Upper lobe of left lung (tissue), 6 donors: ENCODE measurements at regions not wholly inside any gene's neighbourhood (a gene's known extent, or its start where the extent isn't known, plus 50 kb on each side); places are given as distances from the start of the nearest gene placed in this dataset.

Experiments used
- ATAC-seq, 2 donors: fragments of 200-7000 bp; cut with Tn5 transposase; one replicate each; pipeline ENCODE4 v1.9.1; 2022; ENCODE audit warnings: mild to moderate bottlenecking in 2 of 2, moderate library complexity in 2 of 2; ENCODE audit not compliant: low FRiP score in 2 of 2
- DNase-seq, 2 donors: peaks; one replicate each; pipeline ENCODE4 v3.0.0-alpha.2; 2019 to 2020
- H3K27ac ChIP-seq, 4 donors: fragments of 200-600 bp; sonication (generic); one replicate each; pipeline ENCODE4 v1.5.1; 2016 to 2019
- H3K27me3 ChIP-seq, 4 donors: fragments of 200-600 bp; sonication (generic); one replicate each; pipeline ENCODE4 v1.5.1; 2017 to 2019
- H3K36me3 ChIP-seq, 4 donors: fragments of 200-600 bp; sonication (generic); one replicate each; pipeline ENCODE4 v1.5.1; 2016 to 2019
- H3K4me1 ChIP-seq, 4 donors: fragments of 200-600 bp; sonication (generic); one replicate each; pipeline ENCODE4 v1.5.1; 2018 to 2019
- H3K4me3 ChIP-seq, 4 donors: fragments of 200-600 bp; sonication (generic); one replicate each; pipeline ENCODE4 v1.5.1; 2017 to 2019; ENCODE audit warnings: mild to moderate bottlenecking in 2 of 4, moderate library complexity in 1 of 4
- H3K9me3 ChIP-seq, 4 donors: fragments of 200-600 bp; sonication (generic); one replicate each; pipeline ENCODE4 v1.5.1; 2018 to 2019
- EP300 ChIP-seq, 4 donors: sonication (generic); formaldehyde crosslinking; IDR thresholded peaks; one replicate each; pipeline ENCODE4 v1.5.1; 2017; ENCODE audit warnings: antibody characterized with exemption in 4 of 4, control low read depth in 2 of 4
- POLR2A ChIP-seq, 4 donors: fragments of 450-650 bp; IDR thresholded peaks; one replicate each; pipeline ENCODE4 v1.5.1; 2016 to 2017; ENCODE audit warnings: antibody characterized with exemption in 4 of 4, mild to moderate bottlenecking in 2 of 4
- POLR2AphosphoS5 ChIP-seq, 2 donors: sonication (generic); formaldehyde crosslinking; IDR thresholded peaks; one replicate each; pipeline ENCODE4 v1.5.1; 2017; ENCODE audit warnings: antibody characterized with exemption in 2 of 2
- WGBS, 2 donors: methylation state at CpG; one replicate each; pipeline ENCODE4 v1.1.5; 2017 to 2018; 5-methylcytosine and 5-hydroxymethylcytosine counted together
- TF ChIP-seq, protein P1 (sequence below), 6 experiments: fragments of 450-650 bp in 4 of 6; fragments of 200-600 bp in 2 of 6; sonication (generic) in 2 of 6; IDR thresholded peaks; one replicate each; pipeline ENCODE4 v1.5.1; 2016 to 2019; ENCODE audit warnings: antibody characterized with exemption in 6 of 6
- donor health status: DM: no; HTN: no; CAD: no; lungs with moderate emphysema.
- donor health status: DM: no; HTN: yes; CAD: no; lungs with severe emphysema.

- WGBS, 2 donors, result 82 to 85% methylated on average over 2 of the region's 2 CpGs
- H3K27me3 ChIP-seq, result no peaks in the 10 kb centered on the region
- TF ChIP-seq, protein P1, sequence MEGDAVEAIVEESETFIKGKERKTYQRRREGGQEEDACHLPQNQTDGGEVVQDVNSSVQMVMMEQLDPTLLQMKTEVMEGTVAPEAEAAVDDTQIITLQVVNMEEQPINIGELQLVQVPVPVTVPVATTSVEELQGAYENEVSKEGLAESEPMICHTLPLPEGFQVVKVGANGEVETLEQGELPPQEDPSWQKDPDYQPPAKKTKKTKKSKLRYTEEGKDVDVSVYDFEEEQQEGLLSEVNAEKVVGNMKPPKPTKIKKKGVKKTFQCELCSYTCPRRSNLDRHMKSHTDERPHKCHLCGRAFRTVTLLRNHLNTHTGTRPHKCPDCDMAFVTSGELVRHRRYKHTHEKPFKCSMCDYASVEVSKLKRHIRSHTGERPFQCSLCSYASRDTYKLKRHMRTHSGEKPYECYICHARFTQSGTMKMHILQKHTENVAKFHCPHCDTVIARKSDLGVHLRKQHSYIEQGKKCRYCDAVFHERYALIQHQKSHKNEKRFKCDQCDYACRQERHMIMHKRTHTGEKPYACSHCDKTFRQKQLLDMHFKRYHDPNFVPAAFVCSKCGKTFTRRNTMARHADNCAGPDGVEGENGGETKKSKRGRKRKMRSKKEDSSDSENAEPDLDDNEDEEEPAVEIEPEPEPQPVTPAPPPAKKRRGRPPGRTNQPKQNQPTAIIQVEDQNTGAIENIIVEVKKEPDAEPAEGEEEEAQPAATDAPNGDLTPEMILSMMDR (IDR thresholded peaks at IDR 0.05), result no peak
- TF ChIP-seq EP300 (IDR thresholded peaks at IDR 0.05), result no peak
- TF ChIP-seq POLR2A (IDR thresholded peaks at IDR 0.05), result no peak
- TF ChIP-seq POLR2AphosphoS5 (IDR thresholded peaks at IDR 0.05), result no peak
These were observed 804.4 kb upstream of the RAB6C start for GRCh38 chr2:129175051-129175450.

GRCh38 chr2:129176375-129176774 is 803.1 kb upstream of the RAB6C start:
- H3K27ac ChIP-seq, result no peak overlapping the region
- no peak overlapping the region for H3K4me3 ChIP-seq
- TF ChIP-seq POLR2A (IDR thresholded peaks at IDR 0.05), result no peak
- no peak for TF ChIP-seq EP300 (IDR thresholded peaks at IDR 0.05)
- no peak for TF ChIP-seq POLR2AphosphoS5 (IDR thresholded peaks at IDR 0.05)
- TF ChIP-seq, protein P1 (IDR thresholded peaks at IDR 0.05), result no peak
- H3K9me3 ChIP-seq, result no peaks in the 10 kb centered on the region
- H3K27me3 ChIP-seq, result no peaks in the 10 kb centered on the region
- DNase-seq (no peak), ATAC-seq (peak in 1 of 2 donors; percentile 47)
- 91 to 92% methylated on average over 5 of the region's 5 CpGs for WGBS, 2 donors
- no peaks in the 10 kb centered on the region for H3K36me3 ChIP-seq
- H3K4me1 ChIP-seq, result no peaks in the 10 kb centered on the region

More at GRCh38 chr2:129175051-129175450, 804.4 kb upstream of the RAB6C start:
- DNase-seq, result no peak
- ATAC-seq, result no peak
- no peaks in the 10 kb centered on the region for H3K36me3 ChIP-seq
- H3K27ac ChIP-seq, result no peak overlapping the region
- H3K9me3 ChIP-seq, result no peaks in the 10 kb centered on the region
- H3K4me1 ChIP-seq, result no peaks in the 10 kb centered on the region
- no peak overlapping the region for H3K4me3 ChIP-seq

GRCh38 chr2:129178356-129178755 is 801.1 kb upstream of the RAB6C start:
- H3K4me3 ChIP-seq, result no peak overlapping the region
- H3K27me3 ChIP-seq, result no peaks in the 10 kb centered on the region
- ATAC-seq, result peak in 1 of 2 donors; percentile 77
- TF ChIP-seq, protein P1 (IDR thresholded peaks at IDR 0.05), result no peak
- no peak for TF ChIP-seq POLR2A (IDR thresholded peaks at IDR 0.05)
- no peak for TF ChIP-seq EP300 (IDR thresholded peaks at IDR 0.05)
- no peak for TF ChIP-seq POLR2AphosphoS5 (IDR thresholded peaks at IDR 0.05)
- H3K36me3 ChIP-seq, result no peaks in the 10 kb centered on the region
- H3K4me1 ChIP-seq, result no peaks in the 10 kb centered on the region
- WGBS, 2 donors, result 55 to 67% methylated on average over 6 to 7 of the region's 7 CpGs
- H3K27ac ChIP-seq, result no peak overlapping the region
- peak in 1 of 2 donors; percentile 59 for DNase-seq
- H3K9me3 ChIP-seq, result no peaks in the 10 kb centered on the region

DNA sequence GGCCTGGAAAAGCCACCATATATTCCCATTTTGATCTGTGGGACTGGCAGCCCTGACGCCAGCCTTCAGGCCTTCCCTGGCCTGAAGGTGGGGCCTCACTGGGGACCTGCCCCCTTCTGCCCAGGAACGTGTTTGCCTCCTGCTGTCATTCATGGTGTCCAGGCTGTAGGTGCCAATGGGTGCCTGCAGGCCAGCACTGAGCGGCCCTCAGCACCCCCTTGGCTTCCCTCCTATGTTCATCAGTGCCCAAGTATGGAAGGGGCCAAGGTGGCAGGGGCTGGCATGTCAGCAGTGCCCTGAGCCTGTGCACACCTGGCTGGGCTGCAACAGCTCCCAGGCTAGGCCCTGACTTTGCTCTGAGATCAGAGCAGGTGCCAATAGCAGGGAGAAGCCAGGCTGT is 800.3 kb upstream of the RAB6C start:
- ATAC-seq (peak; percentile 25 to 65), DNase-seq (peak in 1 of 2 donors; percentile 41)
- 94 to 100% methylated on average over 2 of the region's 3 CpGs for WGBS, 2 donors
- no peaks in the 10 kb centered on the region for H3K27me3 ChIP-seq
- H3K27ac ChIP-seq, result no peak overlapping the region
- TF ChIP-seq, protein P1 (IDR thresholded peaks at IDR 0.05), result no peak
- TF ChIP-seq EP300 (IDR thresholded peaks at IDR 0.05) (no peak), POLR2AphosphoS5 (IDR thresholded peaks at IDR 0.05) (no peak), POLR2A (IDR thresholded peaks at IDR 0.05) (no peak)
- no peak overlapping the region for H3K4me3 ChIP-seq
- H3K4me1 ChIP-seq, result no peaks in the 10 kb centered on the region
- no peaks in the 10 kb centered on the region for H3K9me3 ChIP-seq
- no peaks in the 10 kb centered on the region for H3K36me3 ChIP-seq

GRCh38 chr2:129180124-129180716 is 799.2 kb upstream of the RAB6C start:
- DNase-seq (no peak), ATAC-seq (no peak)
- WGBS, 2 donors, result 66 to 67% methylated on average over 5 of the region's 5 CpGs
- no peaks in the 10 kb centered on the region for H3K9me3 ChIP-seq
- no peak overlapping the region for H3K27ac ChIP-seq
- H3K4me3 ChIP-seq, result no peak overlapping the region
- no peaks in the 10 kb centered on the region for H3K36me3 ChIP-seq
- no peak for TF ChIP-seq POLR2AphosphoS5 (IDR thresholded peaks at IDR 0.05)
- TF ChIP-seq POLR2A (IDR thresholded peaks at IDR 0.05), result no peak
- TF ChIP-seq, protein P1 (IDR thresholded peaks at IDR 0.05), result no peak
- TF ChIP-seq EP300 (IDR thresholded peaks at IDR 0.05), result no peak
- no peaks in the 10 kb centered on the region for H3K4me1 ChIP-seq
- no peaks in the 10 kb centered on the region for H3K27me3 ChIP-seq
